ENCODE measurements at regions not wholly inside any gene's neighbourhood (a gene's known extent, or its start where the extent isn't known, plus 50 kb on each side); places are given as distances from the start of the nearest gene placed in this dataset.

DNA sequence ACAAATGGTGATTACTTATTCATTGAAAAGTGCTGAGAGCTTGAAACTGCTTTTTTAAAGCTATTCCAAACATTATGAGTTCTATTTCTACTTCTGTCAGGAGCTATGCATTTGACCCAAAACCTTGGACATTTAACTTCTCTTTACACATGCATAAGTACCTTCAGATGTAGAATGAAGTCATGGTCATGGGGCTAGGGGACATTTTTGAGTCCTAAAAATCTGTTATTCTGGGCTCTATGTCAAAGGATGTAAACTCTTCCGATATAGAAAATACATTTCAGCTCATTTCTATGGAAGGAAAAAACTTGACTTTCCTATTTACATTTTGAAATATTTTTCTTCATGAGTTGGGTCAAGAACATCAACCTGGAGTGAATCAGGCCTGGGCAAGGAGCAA lies 179.5 kb upstream of the CXCL12 start:
- TF ChIP-seq POLR2AphosphoS5 (IDR thresholded peaks at IDR 0.05; ENCODE audit: low read depth, low read length) (no peak), POLR2A (IDR thresholded peaks at IDR 0.05; ENCODE audit: low read depth, low read length) (no peak)
